ENCODE measurements at regions not wholly inside any gene's neighbourhood (a gene's known extent, or its start where the extent isn't known, plus 50 kb on each side); places are given as distances from the start of the nearest gene placed in this dataset.

GRCh38 chr11:109770323-109770722, 322.9 kb upstream of the ZC3H12C start:
- DNase-seq (ENCODE audit: low spot score) (no peak), ATAC-seq (no peak), FAIRE-seq (no peak)
- Histone ChIP-seq H3K36me3 (replicated peaks in 1 of 2; ENCODE audit: control insufficient read depth in 1 of 2, insufficient read depth in 2 of 2, low read length in 2 of 2) (no peaks in the 10 kb centered on the region), H3K4me1 (ENCODE audit: insufficient read depth, low read length) (no peaks in the 10 kb centered on the region), H3K4me3 (replicated peaks in 1 of 3; ENCODE audit: insufficient read depth in 1 of 3, low read depth in 2 of 3, low read length in 3 of 3) (no peak overlapping the region), H3K27ac (ENCODE audit: extremely low read length, insufficient read depth, low read length) (no peak overlapping the region), H3K27me3 (ENCODE audit: control insufficient read depth in 1 of 2, insufficient read depth in 2 of 2, low read length in 2 of 2) (no peaks in the 10 kb centered on the region), H2AFZ (ENCODE audit: low read length) (no peak overlapping the region), H4K20me1 (ENCODE audit: insufficient read depth, low read length) (no peaks in the 10 kb centered on the region), H3K9me3 (ENCODE audit: low read length) (no peaks in the 10 kb centered on the region), H3K9ac (ENCODE audit: insufficient read depth, low read depth, low read length) (no peak overlapping the region), H3K79me2 (ENCODE audit: insufficient read depth, low read length) (no peaks in the 10 kb centered on the region), H3K4me2 (ENCODE audit: low read depth, low read length) (no peak overlapping the region)
- in situ Hi-C loops (cut with HindIII; ENCODE audit: extremely low pct_ligation_motif_present, low pct_unique_long_range_greater_than_20kb) = no loop called here
- ChIA-PET POLR2A (no interaction called here), CTCF (ENCODE audit: low intra/inter-chr PET ratio, low total read pairs) (no interaction called here)
- intact Hi-C loops (cut with micrococcal nuclease; ENCODE audit: unreplicated experiment) = no loop called here
- TF ChIP-seq ARNT2 (CRISPR knock-in tag; IDR thresholded peaks at IDR 0.05; ENCODE audit: low read depth) (no peak), TGIF2 (CRISPR knock-in tag; IDR thresholded peaks at IDR 0.05) (no peak), JUN (CRISPR knock-in tag; IDR thresholded peaks at IDR 0.05) (no peak), ZFP41 (CRISPR knock-in tag; IDR thresholded peaks at IDR 0.05; ENCODE audit: borderline replicate concordance) (no peak)
- TF ChIP-seq, protein P1, sequence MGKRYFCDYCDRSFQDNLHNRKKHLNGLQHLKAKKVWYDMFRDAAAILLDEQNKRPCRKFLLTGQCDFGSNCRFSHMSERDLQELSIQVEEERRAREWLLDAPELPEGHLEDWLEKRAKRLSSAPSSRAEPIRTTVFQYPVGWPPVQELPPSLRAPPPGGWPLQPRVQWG (CRISPR knock-in tag; IDR thresholded peaks at IDR 0.05; ENCODE audit: borderline replicate concordance, low read depth) = no peak
- TF ChIP-seq, protein P2, sequence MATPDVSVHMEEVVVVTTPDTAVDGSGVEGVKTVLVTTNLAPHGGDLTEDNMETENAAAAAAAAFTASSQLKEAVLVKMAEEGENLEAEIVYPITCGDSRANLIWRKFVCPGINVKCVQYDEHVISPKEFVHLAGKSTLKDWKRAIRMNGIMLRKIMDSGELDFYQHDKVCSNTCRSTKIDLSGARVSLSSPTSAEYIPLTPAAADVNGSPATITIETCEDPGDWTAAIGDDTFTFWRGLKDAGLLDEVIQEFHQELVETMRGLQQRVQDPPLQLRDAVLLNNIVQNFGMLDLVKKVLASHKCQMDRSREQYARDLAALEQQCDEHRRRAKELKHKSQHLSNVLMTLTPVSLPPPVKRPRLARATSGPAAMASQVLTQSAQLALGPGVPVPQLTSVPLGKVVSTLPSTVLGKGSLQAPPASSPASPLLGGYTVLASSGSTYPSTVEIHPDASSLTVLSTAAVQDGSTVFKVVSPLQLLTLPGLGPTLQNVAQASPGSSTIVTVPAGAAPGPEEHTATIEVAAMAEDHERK (CRISPR knock-in tag; IDR thresholded peaks at IDR 0.05; ENCODE audit: low read depth) = no peak
- no TSS peak for BruUV-seq (replicated peaks)

DNA sequence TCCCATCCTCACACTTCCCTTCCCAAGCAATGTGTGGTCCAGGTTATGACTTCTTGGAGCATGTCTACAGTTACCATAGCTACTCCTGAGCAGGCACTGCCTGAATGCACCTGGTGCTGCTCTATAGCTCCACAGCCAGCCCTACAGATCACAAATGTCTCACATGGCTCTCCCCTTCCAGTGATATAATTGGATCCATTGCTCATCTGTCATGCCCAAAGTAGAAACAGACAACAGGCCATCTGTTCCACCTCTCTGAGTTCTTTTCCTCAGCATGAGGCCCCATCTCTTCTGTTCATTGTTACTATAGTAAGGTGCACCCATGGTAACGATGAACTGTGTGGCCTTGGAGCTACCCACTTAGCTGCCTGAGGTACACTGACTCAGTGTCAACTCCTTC, 320.3 kb upstream of the ZC3H12C start:
- FAIRE-seq (no peak), DNase-seq (ENCODE audit: low spot score) (no peak), ATAC-seq (no peak)
- CTCF ChIA-PET (ENCODE audit: low intra/inter-chr PET ratio, low total read pairs) = no interaction called here
- Histone ChIP-seq H3K4me2 (ENCODE audit: low read depth, low read length) (no peak overlapping the region), H3K36me3 (replicated peaks in 1 of 2; ENCODE audit: control insufficient read depth in 1 of 2, insufficient read depth in 2 of 2, low read length in 2 of 2) (no peaks in the 10 kb centered on the region), H3K27ac (ENCODE audit: extremely low read length, insufficient read depth, low read length) (no peak overlapping the region), H2AFZ (ENCODE audit: low read length) (no peak overlapping the region), H3K9me3 (ENCODE audit: low read length) (no peaks in the 10 kb centered on the region), H3K9ac (ENCODE audit: insufficient read depth, low read depth, low read length) (no peak overlapping the region), H3K4me1 (ENCODE audit: insufficient read depth, low read length) (no peaks in the 10 kb centered on the region), H4K20me1 (ENCODE audit: insufficient read depth, low read length) (no peaks in the 10 kb centered on the region), H3K79me2 (ENCODE audit: insufficient read depth, low read length) (no peaks in the 10 kb centered on the region), H3K4me3 (replicated peaks in 1 of 3; ENCODE audit: insufficient read depth in 1 of 3, low read depth in 2 of 3, low read length in 3 of 3) (no peak overlapping the region), H3K27me3 (ENCODE audit: control insufficient read depth in 1 of 2, insufficient read depth in 2 of 2, low read length in 2 of 2) (no peaks in the 10 kb centered on the region)
- no TSS peak for BruUV-seq (replicated peaks)
- intact Hi-C loops (cut with micrococcal nuclease; ENCODE audit: unreplicated experiment) (no loop called here), in situ Hi-C loops (cut with HindIII; ENCODE audit: extremely low pct_ligation_motif_present, low pct_unique_long_range_greater_than_20kb) (no loop called here)
- POLR2A ChIA-PET = no interaction called here
- 0% methylated on average over 1 of the region's 1 CpG for WGBS (ENCODE audit: low lambda C conversion rate)
- TF ChIP-seq SSRP1 (CRISPR knock-in tag; IDR thresholded peaks at IDR 0.05) = no peak
- no peak for TF ChIP-seq FOXP1 (IDR thresholded peaks at IDR 0.05)
- TF ChIP-seq FOXP1 (CRISPR knock-in tag; IDR thresholded peaks at IDR 0.05) = no peak
- no peak for TF ChIP-seq PCBP2 (optimal IDR thresholded peaks at IDR 0.05; ENCODE audit: low read depth, low read length, poor library complexity, severe bottlenecking)
- TF ChIP-seq, protein P3, sequence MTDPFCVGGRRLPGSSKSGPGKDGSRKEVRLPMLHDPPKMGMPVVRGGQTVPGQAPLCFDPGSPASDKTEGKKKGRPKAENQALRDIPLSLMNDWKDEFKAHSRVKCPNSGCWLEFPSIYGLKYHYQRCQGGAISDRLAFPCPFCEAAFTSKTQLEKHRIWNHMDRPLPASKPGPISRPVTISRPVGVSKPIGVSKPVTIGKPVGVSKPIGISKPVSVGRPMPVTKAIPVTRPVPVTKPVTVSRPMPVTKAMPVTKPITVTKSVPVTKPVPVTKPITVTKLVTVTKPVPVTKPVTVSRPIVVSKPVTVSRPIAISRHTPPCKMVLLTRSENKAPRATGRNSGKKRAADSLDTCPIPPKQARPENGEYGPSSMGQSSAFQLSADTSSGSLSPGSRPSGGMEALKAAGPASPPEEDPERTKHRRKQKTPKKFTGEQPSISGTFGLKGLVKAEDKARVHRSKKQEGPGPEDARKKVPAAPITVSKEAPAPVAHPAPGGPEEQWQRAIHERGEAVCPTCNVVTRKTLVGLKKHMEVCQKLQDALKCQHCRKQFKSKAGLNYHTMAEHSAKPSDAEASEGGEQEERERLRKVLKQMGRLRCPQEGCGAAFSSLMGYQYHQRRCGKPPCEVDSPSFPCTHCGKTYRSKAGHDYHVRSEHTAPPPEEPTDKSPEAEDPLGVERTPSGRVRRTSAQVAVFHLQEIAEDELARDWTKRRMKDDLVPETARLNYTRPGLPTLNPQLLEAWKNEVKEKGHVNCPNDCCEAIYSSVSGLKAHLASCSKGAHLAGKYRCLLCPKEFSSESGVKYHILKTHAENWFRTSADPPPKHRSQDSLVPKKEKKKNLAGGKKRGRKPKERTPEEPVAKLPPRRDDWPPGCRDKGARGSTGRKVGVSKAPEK (CRISPR knock-in tag; IDR thresholded peaks at IDR 0.05; ENCODE audit: borderline replicate concordance) = no peak
- TF ChIP-seq AGO1 (IDR thresholded peaks at IDR 0.05; ENCODE audit: low read depth, low read length, poor library complexity, severe bottlenecking) = no peak
- no peak for TF ChIP-seq NKX3-1 (CRISPR knock-in tag; IDR thresholded peaks at IDR 0.05)
- TF ChIP-seq ZNF446 (CRISPR knock-in tag; IDR thresholded peaks at IDR 0.05) = no peak
- no peak for TF ChIP-seq ZBTB8A (CRISPR knock-in tag; IDR thresholded peaks at IDR 0.05; ENCODE audit: borderline replicate concordance, low read depth)

Measured in HepG2 (cell line).